Pancreas (tissue), 10 donors: ENCODE measurements at regions not wholly inside any gene's neighbourhood (a gene's known extent, or its start where the extent isn't known, plus 50 kb on each side); places are given as distances from the start of the nearest gene placed in this dataset.

Experiments used
- ATAC-seq, 4 donors: fragments of 200-7000 bp; cut with Tn5 transposase; one replicate each; pipeline versions ENCODE4 v1.8.0 to v1.9.1; 2020; ENCODE audit warnings: mild to moderate bottlenecking in 4 of 4, moderate library complexity in 4 of 4
- DNase-seq, 6 donors: peaks; one replicate each; pipeline ENCODE4 v3.0.0-alpha.2; 2020
- FAIRE-seq: peaks from 2 replicates; lab custom pipeline; 2012; peaks lifted over from hg19 to GRCh38; lab: Jason Lieb, UNC
- H3K27ac ChIP-seq, 4 donors: fragments of 200-600 bp; sonication (generic); 1 replicate in 3 of 4; 2 replicates in 1 of 4; pipeline versions ENCODE4 v1.5.0 to v1.8.0; 2020
- H3K27me3 ChIP-seq, 4 donors: fragments of 200-600 bp; one replicate each; pipeline ENCODE4 v1.8.0; 2021
- H3K36me3 ChIP-seq, 3 donors: fragments of 200-600 bp; sonication (generic) in 1 of 3; one replicate each; pipeline versions ENCODE4 v1.5.0 to v1.8.0; 2020 to 2021
- H3K4me1 ChIP-seq, 3 donors: fragments of 200-600 bp; one replicate each; pipeline ENCODE4 v1.8.0; 2021
- H3K4me3 ChIP-seq, 4 donors: fragments of 200-600 bp; sonication (generic) in 2 of 4; one replicate each; pipeline versions ENCODE4 v1.5.0 to v1.8.0; 2020 to 2021
- H3K9me3 ChIP-seq, 4 donors: fragments of 200-600 bp; one replicate each; pipeline ENCODE4 v1.8.0; 2021
- WGBS, 2 donors: extraction: QIAGEN DNeasy Blood & Tissue Kit; methylation state at CpG; one replicate each; pipeline ENCODE4 v1.1.7; 2013; 5-methylcytosine and 5-hydroxymethylcytosine counted together
- intact Hi-C, 3 donors: fragments of 100-400 bp; cut with DNase I; formaldehyde crosslinking; loops; one replicate each; pipeline versions ENCODE4 v1.11.1 to v1.14.2; 2022
- TF ChIP-seq, protein P1 (sequence below), 4 donors: fragments of 200-600 bp; sonication (generic) in 3 of 4; IDR thresholded peaks; one replicate each; pipeline versions ENCODE4 v1.5.0 to v1.8.0; 2021; ENCODE audit warnings: antibody characterized with exemption in 4 of 4
- donor health status: healthy with polysubstance abuse.
- donor health status: DM: no; HTN: no; CAD: no; lungs with moderate emphysema.
- donor health status: DM: no; HTN: no; CAD: no.
- donor health status: control.
- donor health status: control.
- donor health status: Bipolar disorder and iron deficiency.
- donor health status: DM: yes; HTN: yes; CAD: no.
- donor health status: DM: no; HTN: no; CAD: no.
- donor health status: DM: no; HTN: no; CAD: no.
- donor health status: DM: yes; HTN: yes; CAD: no.

DNA sequence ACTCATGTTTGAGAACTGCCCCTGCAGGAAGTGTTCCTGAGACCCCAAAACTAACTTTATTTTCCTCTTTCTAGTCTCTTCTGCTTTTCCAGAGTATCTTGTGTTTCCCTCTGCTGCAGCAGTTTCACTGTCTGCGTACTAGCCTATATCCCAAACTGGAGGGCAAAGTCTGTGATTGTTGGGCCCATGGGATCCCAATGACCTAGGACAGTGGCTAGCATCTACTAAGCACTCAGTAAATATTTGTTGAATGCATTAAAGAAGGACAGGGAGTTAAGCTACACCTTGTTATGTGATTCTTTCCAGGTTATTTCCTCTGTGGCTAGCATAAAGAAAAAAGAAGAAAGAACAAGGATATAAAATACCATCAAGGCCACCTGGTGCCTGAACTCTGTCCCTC is 210.6 kb upstream of the PHYHIPL start:
- intact Hi-C loops = loop anchor here in 1 of 3 donors (10.0 kb wide), 1 partner anchor 99 kb away; no protein-coding TSS in a partner anchor
- no peaks in the 10 kb centered on the region for H3K9me3 ChIP-seq

DNA sequence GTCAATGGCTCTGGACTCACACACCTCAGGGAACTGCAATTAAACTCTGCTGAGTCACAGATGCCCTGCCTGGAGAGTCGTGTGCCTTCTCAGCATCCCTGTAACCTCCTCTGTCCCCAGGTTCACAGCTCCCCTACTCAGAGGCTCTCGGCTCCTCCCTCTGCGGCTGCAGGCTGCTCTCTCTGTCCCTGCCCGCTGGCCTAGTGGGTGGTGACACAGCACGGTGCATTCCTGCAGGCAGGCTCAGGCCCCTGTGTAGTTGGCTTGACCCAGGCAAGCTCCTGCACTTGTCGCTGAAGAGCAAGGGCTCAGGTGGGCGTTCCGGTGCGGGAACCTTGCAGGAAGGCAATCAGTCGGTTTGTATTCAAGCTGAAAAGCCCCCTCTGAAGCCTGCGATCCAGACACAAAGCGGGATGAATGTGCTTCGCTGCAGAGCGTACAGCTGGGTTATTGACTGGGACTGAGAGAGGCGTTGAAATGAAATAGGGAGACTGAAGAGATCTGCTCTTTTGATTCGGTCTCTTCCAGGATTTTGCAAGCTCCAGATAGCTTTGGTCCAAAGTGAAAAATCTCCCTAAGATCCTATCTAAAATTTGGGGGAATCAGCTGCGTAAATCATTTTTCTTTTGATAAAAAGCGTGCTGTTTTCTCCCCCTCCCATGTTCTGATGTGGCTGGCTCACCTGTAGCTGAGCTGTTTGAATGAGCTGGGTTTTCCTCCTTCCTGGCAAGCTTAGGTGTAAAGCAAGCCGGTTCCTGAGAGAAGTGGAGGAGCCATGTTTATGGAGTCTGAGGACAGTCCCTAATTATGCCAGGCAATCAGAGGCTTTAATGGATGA is 208.7 kb upstream of the PHYHIPL start:
- peak; percentile 42 to 83 (median 65) for DNase-seq
- peak; percentile 85 to 96 (median 94) for ATAC-seq
- H3K9me3 ChIP-seq = no peaks in the 10 kb centered on the region
- no peaks in the 10 kb centered on the region for H3K36me3 ChIP-seq
- no peaks in the 10 kb centered on the region for H3K27me3 ChIP-seq
- H3K4me3 ChIP-seq = peak overlapping the region in 2 of 4 donors; percentile 11 to 28
- no peak for FAIRE-seq
- 17 to 24% methylated on average over 19 of the region's 19 CpGs for WGBS, 2 donors
- intact Hi-C loops = loop anchor here in 1 of 3 donors (10.0 kb wide), 1 partner anchor 97 kb away; no protein-coding TSS in a partner anchor
- peak overlapping the region in 2 of 4 donors; percentile 5 to 27 for H3K27ac ChIP-seq
- H3K4me1 ChIP-seq = peaks cover 0 to 12% (median 4%) of the 10 kb centered on the region in 3 donors
- TF ChIP-seq, protein P1, sequence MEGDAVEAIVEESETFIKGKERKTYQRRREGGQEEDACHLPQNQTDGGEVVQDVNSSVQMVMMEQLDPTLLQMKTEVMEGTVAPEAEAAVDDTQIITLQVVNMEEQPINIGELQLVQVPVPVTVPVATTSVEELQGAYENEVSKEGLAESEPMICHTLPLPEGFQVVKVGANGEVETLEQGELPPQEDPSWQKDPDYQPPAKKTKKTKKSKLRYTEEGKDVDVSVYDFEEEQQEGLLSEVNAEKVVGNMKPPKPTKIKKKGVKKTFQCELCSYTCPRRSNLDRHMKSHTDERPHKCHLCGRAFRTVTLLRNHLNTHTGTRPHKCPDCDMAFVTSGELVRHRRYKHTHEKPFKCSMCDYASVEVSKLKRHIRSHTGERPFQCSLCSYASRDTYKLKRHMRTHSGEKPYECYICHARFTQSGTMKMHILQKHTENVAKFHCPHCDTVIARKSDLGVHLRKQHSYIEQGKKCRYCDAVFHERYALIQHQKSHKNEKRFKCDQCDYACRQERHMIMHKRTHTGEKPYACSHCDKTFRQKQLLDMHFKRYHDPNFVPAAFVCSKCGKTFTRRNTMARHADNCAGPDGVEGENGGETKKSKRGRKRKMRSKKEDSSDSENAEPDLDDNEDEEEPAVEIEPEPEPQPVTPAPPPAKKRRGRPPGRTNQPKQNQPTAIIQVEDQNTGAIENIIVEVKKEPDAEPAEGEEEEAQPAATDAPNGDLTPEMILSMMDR (IDR thresholded peaks at IDR 0.05) = no peak

More for the DNA sequence above, 210.6 kb upstream of the PHYHIPL start:
- Histone ChIP-seq H3K36me3 (no peaks in the 10 kb centered on the region), H3K4me3 (no peak overlapping the region), H3K27ac (no peak overlapping the region), H3K27me3 (no peaks in the 10 kb centered on the region), H3K4me1 (peaks cover 0 to 4% (median 0%) of the 10 kb centered on the region in 3 donors)
- no peak for FAIRE-seq
- TF ChIP-seq, protein P1 (IDR thresholded peaks at IDR 0.05) = no peak
- no peak for ATAC-seq
- no peak for DNase-seq
- WGBS, 2 donors = 99 to 100% methylated on average over 1 of the region's 1 CpG

DNA sequence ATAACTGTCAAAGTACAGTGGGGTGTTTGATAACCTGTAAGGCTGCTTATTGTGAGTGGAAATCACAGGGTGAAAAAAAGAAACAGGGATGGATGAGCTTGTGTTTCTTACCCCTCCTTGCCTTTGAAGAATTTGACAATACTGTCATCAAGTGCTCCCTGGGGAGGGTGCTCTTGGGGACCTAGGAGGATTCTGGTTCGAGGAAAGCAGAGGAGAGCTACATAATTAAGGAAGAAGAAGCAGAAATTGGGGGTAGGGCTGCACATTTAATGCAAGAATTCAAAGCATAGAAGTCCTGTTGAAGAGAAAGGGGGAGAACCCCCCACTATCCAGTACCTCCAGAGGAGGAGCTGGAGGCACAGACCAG is 208.1 kb upstream of the PHYHIPL start:
- Histone ChIP-seq H3K27ac (peak overlapping the region in 2 of 4 donors; percentile 5 to 27), H3K4me1 (peaks cover 0 to 12% (median 4%) of the 10 kb centered on the region in 3 donors), H3K9me3 (no peaks in the 10 kb centered on the region), H3K36me3 (no peaks in the 10 kb centered on the region), H3K27me3 (no peaks in the 10 kb centered on the region), H3K4me3 (no peak overlapping the region)
- no peak for ATAC-seq
- WGBS, 2 donors = 40 to 65% methylated on average over 1 of the region's 1 CpG
- TF ChIP-seq, protein P1 (IDR thresholded peaks at IDR 0.05) = no peak
- FAIRE-seq = no peak
- no peak for DNase-seq
- intact Hi-C loops = loop anchor here in 1 of 3 donors (10.0 kb wide), 1 partner anchor 96 kb away; no protein-coding TSS in a partner anchor

DNA sequence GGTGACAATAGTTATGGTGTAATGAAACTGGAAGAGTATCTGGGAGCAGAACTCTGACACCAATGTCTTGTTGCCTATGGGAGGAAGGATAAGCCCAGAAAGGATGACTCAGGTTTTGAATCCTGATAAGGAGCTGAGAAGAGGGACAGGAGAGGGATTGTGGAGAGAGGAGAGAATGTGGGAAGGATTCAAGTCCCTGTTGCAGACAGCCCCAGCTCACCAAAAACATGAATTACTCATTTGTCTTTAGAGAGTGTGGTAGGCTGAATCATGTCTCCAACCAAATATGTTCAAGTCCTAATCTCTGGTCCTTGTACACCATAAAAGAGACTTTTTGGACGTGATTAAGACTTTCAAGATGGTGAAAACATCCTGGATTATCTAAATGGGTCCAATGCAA is 206.9 kb upstream of the PHYHIPL start:
- H3K27ac ChIP-seq = no peak overlapping the region
- intact Hi-C loops = loop anchor here in 1 of 3 donors (10.0 kb wide), 1 partner anchor 95 kb away; no protein-coding TSS in a partner anchor
- TF ChIP-seq, protein P1 (IDR thresholded peaks at IDR 0.05) = no peak
- H3K36me3 ChIP-seq = no peaks in the 10 kb centered on the region
- no peaks in the 10 kb centered on the region for H3K9me3 ChIP-seq
- WGBS, 2 donors = 86 to 93% methylated on average over 1 of the region's 1 CpG
- FAIRE-seq (no peak), DNase-seq (no peak), ATAC-seq (no peak)
- no peak overlapping the region for H3K4me3 ChIP-seq
- H3K27me3 ChIP-seq = no peaks in the 10 kb centered on the region
- peaks cover 0 to 12% (median 4%) of the 10 kb centered on the region in 3 donors for H3K4me1 ChIP-seq
